ENCODE measurements at regions not wholly inside any gene's neighbourhood (a gene's known extent, or its start where the extent isn't known, plus 50 kb on each side); places are given as distances from the start of the nearest gene placed in this dataset.
A peak's percentile ranks its signal among the peaks of the same experiment; 100 is the strongest.
"Not testable (repeated sequence)": the region's sequence is repeated elsewhere in the genome, so short reads cannot be mapped to it uniquely, and the experiment has no call there.

DNA sequence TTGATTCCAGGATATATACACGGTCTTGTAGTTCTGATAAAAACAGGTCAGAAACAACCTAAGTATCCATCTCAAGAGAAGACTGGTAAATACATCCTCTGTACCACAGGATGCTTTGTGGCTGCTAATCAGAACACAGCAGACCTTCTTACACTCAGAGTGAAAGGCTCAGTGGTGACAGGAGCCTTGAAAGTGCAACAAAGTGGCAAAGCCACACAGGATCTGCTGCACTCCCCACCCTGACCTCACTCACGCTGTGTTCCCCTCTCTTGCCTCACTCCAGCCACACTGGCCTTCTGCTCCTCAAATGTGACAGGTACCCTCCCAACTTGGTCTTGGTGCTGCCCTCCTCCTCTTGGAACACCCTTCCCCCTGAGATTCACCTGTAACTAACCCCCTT is 98.1 kb upstream of the GRIP1 start:
- no peak for DNase-seq

DNA sequence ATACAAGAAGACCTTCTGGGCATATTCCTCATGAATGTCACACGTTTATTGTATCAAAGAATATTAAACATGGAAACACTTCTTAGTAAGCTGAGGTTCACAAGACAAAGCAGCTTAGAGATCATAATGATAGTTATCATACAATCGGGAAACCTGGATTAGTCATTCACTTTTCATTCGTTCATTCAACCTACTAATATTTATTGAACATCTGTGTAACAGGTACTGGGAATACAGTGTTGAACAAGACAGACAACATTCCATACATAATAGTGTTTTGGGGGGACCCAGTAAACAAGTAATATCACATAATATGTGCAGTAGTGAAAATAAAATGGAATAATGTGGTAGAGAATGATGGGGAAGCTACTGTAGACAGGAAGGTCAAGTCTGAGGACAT is 100.6 kb upstream of the GRIP1 start:
- no peak for DNase-seq

DNA sequence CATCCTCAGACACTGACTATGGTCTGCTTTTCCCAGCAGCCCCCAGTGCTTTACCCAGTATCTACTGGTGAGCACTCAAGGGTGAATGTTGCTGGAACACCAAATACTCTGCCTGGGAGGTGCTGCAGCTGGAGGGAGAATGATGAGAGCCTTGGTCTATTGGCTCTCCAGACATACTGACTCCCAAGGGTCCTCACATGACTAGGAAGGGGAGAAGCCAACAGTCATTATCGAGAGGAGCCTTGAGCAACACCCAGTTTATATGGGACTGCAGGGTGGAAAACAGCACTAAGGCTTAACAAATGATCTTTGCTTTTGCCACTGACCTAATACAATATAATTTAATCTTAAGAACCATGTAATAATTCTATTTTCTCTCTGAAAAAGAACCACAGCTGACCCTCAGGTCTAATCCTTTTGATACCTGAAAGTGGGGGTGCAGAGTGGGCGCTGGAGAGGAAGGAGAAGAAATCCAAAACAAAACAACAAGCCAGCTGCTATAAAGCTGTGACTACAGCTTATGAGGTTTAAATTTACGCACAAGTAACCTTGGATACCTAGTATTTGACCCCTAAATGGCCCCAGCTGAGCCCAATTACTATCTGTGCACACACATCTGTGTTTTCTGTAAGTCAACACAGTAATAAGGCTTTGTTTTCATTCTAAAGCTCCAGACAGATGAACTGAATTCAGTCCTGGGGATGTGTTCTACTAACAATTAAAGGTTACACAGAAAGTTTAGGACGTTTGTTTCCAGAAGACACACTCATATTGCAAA is 107.8 kb upstream of the GRIP1 start:
- peak; percentile 71 to 89 for DNase-seq

DNA sequence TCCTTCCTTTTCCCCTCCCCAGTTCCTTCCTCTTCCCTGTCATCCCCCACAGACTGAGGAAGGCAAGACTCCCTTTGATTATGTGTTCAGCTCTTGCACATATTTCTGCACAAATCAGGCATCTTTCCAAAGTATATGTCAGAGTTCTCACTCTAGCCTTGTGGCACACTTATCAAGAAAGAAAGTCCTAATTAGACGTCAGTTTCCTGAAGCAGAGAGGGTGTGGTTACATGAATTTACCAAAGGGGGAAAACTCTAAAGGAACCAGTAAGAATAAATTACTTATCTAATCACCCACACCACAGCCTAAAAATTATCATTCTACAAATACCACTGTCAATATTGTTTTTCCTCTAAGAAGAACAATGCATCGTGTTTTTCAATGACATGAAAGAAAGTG is 120.7 kb upstream of the GRIP1 start:
- peak in 1 of 2 experiments; percentile 32 for DNase-seq

DNA sequence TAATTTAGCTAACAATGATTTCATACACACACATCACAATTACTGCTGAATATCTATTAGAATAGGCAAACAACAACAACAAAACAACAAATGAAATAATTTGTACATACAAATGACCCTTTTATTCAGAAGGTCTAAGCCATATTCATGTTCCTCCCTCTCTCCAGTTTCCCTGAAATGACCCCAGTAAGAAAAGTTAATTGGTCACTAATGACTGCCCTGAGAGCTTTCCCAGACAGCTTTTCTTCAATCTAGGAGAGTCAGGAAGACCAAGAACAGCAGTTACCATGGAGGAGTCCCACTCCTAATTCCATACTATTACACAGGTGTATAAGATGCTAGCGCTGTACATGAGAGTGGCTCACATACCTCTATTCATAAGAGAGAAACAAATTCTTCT is 121.2 kb upstream of the GRIP1 start:
- no peak for DNase-seq

DNA sequence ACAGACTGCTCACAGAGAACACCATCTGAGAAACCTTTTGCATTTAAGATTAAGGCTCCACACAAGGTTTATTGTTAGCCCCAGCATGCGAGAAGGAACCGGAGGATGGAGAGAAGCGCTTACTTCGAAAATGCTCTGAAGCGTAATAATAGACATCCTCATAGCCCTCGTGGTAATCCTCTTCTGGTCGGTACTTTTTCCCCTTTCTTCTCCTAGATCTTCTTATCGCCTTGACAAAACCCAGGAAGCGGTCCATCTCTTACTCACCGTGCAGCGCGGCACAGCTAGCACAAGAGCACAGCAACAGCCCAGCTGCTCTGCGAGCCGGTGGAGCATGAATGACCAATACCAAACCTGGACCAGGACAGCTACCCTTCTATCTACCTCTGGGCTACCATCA is 125.1 kb upstream of the GRIP1 start:
- DNase-seq = peak; percentile 39 to 71

DNA sequence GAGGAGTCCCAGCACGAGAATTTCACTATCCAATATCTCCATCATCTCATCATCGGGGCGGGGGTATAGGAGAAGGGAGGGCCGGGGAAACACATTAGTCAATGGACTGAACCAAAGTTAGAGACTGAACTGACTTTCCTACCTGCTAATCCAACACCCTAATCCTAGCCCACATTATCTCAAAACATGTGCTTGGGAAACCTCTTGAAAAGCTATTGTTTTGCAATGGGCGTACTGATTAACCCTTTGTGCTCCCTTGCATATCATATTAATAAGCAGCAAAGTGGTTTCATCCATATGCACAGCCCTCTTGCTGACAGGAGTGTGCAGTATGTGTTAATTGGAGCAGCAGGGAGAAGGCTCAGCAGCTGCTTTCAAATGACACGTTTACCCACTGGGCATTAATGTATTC is 125.7 kb upstream of the GRIP1 start:
- peak; percentile 84 to 97 for DNase-seq

DNA sequence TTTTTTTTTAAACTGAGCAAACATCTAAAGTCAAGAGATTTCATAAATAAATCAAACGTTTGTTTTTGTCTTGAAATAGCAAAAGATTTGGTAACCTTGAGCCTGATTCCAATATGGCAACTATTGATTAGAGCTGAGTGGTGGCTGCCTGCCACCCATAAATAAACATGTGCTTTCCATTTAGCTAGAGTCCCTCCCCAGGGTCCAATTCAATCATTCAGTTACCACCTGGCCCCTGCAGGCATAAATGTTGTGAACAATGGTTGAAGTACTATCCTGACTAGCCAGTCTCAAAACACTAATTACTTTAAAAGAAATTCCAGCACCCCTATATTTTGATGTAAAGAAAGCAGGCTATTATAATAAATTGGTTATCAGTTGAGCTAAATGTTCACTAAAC is 129.7 kb upstream of the GRIP1 start:
- peak; percentile 77 to 85 for DNase-seq

DNA sequence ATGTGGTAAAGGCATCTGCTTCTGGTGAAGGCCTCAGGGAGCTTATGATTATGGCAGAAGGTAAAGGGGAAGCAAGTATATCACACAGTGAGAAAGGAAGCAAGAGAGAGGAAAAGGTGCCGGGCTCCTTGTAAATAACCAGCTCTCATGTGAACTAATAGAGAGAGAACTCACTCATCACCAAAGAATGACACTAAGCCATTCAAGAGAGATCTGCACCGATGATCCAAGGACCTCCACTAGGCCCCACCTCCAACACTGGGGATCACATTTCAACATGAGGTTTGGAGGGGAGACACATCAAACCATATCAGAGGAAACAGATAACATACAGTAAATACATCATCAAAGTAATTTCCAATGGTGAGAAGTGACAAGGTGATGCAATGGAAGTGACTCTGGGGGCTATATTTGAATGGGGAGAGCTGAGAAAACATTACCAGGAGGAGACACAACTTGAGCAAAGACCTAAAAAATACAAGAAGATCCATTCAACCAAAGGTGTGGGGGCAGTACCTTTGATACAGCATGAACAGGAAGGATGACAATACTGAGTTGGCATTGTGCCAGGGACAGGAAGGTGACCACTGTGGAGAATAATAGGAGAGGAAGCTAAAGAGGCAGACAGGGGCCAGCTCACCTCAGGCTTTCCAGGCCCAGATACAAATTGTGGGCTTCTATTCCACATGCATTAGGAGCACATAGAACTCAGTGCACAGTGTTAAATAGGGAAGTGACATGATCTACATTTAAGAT is 134.4 kb upstream of the GRIP1 start:
- DNase-seq = peak; percentile 38 to 76

DNA sequence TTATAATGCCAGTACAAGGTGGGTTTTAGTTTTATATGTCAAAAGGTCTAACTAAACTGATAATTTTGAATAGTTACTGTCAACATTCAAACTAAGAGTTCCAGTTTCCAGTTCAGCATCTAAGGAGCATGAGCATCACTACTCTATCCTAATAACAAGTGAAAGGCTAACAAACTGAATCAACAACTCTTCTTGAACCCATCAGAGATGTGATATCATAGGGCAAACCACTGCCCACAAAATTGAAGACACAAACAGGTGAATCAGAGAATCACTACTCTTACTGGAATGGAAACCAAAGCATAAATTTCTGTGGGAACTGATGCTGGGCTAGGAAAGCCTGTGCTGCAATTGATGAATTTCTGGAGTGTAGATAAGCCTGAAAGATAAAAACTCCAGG is 140.7 kb upstream of the GRIP1 start:
- no peak for DNase-seq

DNA sequence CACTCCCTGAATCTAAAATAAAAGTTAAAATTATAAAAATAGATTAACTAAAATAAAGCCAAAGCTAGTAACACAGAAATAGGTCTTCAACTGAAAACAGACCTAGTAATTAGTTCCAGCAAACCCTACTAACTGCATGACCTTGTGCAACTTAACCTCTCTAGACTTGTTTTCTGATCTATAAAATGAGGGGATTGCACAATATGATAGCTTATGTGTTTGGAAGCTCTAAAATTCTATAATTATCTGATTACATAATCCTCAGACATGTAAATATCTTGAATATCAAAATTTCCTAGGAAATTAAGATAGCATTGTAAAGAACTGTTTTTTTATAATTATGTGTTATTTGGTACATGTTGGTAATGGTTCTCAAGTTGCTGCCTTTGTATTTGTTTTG is 144.1 kb upstream of the GRIP1 start:
- no peak for DNase-seq

DNA sequence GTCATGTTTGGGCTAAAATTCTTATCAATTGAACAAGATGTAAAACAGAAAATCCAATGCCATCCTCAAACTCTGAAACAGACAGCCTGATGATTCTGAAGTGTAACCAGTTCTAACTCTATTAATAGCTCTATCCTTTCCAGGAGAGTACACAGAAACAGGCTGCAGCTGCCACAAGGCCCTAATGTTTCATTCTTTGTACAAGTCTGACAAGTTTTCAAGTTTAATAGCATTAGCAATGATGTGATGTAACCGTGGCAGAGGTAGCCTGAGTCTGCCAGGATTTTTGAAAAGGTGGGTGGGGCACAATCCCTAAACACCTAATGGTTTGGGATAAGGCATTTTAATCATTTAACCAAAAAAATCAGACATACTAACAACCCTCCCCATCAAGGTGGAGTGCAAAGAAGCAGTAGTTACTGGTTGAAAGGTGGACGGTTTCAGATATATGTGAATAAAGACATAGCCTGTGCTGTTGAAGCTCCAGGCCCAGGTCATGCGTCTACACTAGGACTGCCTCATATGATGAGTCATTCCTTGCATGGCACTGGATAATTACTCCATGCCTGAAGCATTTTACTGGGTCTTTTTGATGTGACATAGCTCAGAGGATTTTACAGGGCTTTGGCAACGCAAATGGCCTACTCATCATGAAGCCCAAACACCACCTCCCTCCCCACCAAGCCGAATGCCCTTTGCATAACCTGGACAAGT is 145.1 kb upstream of the GRIP1 start:
- peak in 1 of 2 experiments; percentile 41 for DNase-seq

DNA sequence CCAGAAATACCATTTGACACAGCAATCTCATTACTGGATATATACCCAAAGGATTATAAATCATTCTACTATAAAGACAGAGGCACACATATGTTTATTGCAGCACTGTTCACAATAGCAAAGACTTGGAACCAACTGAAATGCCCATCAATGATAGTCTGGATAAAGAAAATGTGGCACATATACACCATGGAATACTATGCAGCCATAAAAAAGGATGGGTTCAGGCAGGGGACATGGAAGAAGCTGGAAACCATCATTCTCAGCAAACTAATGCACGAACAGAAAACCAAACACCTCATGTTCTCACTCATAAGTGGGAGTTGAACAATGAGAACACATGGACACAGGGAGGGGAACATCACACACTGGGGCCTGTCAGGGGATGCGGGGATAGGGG is 147.0 kb upstream of the GRIP1 start:
- not testable (repeated sequence) for DNase-seq

DNA sequence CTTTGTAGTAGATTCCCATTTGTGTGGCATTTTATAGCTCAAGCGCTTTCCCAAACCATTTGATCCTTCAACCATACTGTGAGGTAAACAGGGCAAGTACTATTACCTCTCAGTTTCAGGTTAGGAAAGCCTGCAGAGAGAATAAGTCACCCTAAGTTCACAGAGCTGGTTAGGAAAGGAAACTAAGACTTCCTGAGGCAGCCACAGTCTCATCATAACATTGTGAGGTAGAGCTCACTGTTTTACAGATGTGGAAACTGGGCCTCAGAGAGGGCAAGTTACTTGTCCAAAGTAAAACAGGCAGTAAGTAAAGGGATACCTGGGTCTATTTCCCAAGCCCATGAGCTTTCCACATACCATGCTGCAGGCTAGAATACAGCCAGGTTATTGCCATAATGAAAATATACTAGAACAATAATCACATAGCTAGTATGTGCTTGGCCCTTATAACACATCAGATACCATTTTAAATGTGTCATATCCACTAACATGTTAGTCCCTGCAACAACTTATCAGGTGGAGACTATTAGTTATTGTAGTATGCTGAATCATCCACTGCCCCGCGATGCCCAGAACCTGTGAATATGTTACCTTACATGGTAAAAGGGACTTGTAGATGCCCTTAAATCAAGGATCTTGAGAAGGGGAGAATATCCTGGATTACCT is 150.9 kb upstream of the GRIP1 start:
- DNase-seq = no peak

DNA sequence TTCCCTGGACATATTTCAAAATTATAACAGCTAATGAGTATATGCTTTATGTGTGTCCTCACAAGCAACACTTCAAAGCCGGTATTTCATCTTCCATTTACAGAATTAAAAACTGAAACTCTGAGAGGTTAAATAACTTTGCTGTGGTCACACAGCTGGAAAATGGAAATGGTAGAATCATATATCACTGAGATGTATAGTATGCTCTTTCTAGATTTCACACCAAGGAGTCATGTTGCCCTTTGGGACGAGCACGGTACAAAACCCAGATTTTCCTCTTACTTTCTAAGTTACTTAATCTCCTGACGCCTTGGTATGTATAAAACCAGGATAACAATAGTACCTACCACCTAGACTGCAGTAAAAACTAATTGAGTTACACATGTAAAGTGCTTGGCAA is 152.6 kb upstream of the GRIP1 start:
- DNase-seq = no peak

DNA sequence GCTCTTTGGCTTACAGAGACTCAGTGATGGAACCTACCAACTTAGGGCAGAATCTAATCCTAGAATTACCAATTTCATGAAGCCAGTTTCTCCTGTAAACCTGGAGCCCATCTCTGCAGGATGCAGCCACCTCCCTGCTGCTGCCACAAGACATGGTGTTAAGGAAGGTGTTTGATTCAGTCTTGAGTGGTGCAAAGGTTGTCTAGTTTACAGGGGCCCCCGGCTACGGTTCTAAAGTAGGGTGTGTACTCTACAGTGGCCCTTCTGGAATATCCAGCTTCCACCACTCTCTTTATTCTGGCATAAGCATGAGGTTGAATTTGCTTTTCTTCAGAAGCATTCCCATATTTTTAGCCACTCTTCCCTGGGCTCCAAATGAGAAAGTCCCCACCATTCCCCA is 154.1 kb upstream of the GRIP1 start:
- DNase-seq = no peak

DNA sequence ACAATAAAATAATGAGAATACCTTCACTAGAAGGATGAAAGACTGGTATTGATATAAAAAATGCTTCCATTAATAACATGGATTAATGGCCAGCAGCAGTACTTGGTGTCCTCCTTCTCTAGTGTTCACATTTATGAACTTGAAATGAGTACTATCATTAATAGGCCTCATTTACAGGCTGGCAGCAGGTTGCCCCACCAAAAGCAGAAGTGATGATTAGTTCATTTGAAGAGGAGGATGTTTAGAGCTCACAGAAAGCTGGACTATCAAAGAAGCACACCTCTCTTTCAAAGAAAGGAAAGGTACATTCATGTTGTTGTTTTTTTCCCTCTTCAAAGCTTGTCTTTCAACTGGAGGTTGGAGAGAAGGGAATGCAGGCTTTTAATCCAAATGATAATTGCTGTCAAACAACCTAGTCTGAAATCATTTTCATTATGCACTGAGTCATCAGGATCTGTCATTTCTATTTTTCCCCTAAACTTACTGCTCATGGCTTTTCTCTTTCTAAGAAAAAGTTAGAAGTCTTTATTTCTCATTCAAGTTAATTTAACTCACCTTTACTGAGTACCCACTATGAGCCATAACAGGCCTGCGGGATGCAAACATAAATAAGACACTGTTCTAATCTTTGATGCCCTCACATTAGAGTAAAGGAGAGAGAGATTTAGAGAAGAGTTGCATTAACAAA is 157.9 kb upstream of the GRIP1 start:
- no peak for DNase-seq

DNA sequence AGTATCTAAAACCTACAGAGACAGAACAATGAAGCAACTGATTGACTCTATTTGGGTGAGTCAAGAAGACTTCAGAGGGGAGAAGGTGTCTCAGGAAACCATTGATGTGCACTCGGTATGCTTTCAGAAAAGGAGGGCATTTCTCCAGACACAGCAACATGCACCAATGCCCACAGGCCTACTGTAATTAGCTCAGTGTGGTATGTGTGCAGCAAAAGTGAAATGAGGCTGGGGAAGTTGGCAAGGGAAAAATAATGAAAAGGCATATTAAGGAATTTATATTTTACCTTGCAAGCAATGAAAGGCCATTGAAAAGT is 158.4 kb upstream of the GRIP1 start:
- DNase-seq = no peak

DNA sequence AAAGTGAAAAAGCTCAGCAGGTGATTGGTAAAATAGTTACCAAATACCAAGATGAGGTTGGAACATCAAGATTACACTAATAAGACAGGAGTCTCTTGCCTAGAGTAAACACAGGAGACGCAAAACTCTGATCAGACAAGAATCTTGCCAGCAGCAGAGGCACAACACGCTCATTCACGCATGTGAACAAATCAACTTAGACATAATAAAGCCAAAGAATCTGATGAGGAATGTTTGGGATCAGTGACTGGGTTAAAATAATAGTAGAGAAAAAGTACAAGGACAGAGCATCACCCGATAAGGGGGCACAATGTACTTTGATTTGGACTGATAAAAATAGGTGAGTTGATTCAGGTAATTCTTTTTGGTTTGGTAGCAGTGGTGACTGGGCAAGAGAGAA is 159.5 kb upstream of the GRIP1 start:
- DNase-seq = no peak

DNA sequence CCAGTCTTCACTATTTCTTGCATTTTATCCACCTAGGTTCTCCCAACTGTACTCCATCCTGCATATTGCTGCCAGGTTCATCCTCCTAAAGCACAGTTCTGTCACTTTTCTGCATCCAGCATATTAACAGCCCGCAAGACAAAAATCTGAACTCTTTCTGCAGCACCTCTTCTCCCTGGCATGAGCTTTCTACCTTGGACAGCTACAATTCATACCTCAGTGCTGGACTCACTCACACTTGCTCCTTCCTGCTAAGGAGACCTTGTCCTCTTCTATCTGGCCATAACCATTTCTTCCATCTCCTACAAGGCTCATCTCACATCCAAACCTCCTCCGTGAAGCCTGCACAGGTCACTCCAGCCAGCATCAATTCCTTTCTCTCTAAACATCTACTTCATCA is 170.1 kb upstream of the GRIP1 start:
- no peak for DNase-seq

DNA sequence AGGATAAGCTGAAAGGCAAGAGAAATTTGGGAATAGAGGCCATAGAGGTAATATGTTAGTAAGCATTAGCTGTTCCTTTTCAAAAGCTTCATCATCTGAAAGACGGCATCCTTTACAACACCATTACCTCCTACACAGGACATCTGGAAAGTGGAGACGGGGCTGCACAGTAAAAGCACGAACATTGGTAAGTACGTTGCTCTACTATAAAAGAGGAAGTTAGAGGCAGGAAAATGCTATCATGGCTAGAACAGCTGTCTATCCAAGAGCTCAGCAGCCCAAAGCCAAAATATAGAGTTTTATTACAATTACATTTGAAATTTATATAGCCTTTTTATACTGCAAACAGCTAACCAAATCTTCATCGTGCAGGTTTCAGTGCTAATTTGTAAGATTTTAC is 172.3 kb upstream of the GRIP1 start:
- DNase-seq = no peak

DNA sequence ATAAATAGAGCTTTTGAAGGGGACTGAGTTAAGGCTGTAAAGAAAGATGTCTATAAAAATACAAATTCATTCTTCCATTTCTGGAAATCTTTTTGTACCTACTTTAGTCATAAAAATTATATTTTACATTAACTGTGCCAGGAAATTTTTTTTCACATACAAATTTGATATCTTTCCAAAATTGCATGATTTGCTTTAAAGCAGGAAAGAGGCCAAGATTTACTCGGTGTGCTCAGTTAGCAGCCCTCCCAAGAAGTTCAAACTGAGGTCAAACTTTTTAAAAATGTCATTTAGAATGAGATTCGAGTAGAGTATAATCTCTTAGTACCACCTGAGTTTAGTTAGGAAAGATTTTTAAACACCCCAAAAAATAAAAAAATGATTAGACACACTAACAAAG is 173.2 kb upstream of the GRIP1 start:
- DNase-seq = no peak

DNA sequence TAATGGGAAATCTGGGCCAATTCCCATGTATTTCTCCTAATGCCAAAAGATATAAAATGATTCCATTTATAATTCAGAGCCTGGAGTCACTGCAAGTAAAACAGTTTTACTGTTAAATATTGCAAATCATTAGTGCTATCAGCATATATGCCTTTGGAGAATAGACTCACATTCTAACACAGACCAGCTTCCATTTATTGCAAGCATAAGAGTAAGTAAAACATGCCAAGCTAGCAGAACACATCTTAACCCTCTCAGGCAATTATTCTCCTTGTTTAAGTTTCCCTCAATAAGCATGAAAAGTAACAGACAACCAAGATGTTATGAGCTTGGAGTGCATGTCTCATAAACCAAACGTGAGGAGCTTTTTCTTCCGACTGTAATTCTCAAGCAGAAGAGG is 173.9 kb upstream of the GRIP1 start:
- no peak for DNase-seq
